Cardiac muscle cell (in vitro differentiated cells and primary cell): ENCODE measurements at regions not wholly inside any gene's neighbourhood (a gene's known extent, or its start where the extent isn't known, plus 50 kb on each side); places are given as distances from the start of the nearest gene placed in this dataset.

Source experiments
- DNase-seq, 2 donors: peaks; one replicate each; pipeline versions ENCODE4 v3.0.0 to v3.0.0-alpha.2; 2010 to 2017; ENCODE audit warnings: low read depth in 1 of 2, low spot score in 1 of 2
- H3K27ac ChIP-seq: fragments of 200-600 bp; sonication (generic); 2 replicates; pipeline ENCODE4 v1.5.1; 2016
- H3K27me3 ChIP-seq: fragments of 200-600 bp; sonication (generic); 2 replicates; pipeline ENCODE4 v1.6.0; 2016; ENCODE audit warnings: control low read depth
- H3K36me3 ChIP-seq: fragments of 200-600 bp; sonication (generic); 2 replicates; pipeline ENCODE4 v1.5.1; 2016; ENCODE audit warnings: control low read depth
- H3K4me1 ChIP-seq: fragments of 200-600 bp; sonication (generic); 2 replicates; pipeline ENCODE4 v1.8.1; 2017; ENCODE audit warnings: low read depth, mild to moderate bottlenecking, mixed run types
- H3K4me3 ChIP-seq: fragments of 200-600 bp; sonication (generic); 2 replicates; pipeline ENCODE4 v1.5.1; 2016; ENCODE audit warnings: mild to moderate bottlenecking
- H3K9me3 ChIP-seq: fragments of 200-600 bp; sonication (generic); 2 replicates; pipeline ENCODE4 v1.5.1; 2017; ENCODE audit warnings: low read depth, mild to moderate bottlenecking, control low read depth
- TF ChIP-seq, protein P1 (sequence below): IDR thresholded peaks from 2 replicates; pipeline ENCODE4 v1.5.1; 2012; ENCODE audit warnings: low read depth, mild to moderate bottlenecking, low read length

- no peaks in the 10 kb centered on the region for H3K27me3 ChIP-seq
- H3K36me3 ChIP-seq, result no peaks in the 10 kb centered on the region
- TF ChIP-seq, protein P1, sequence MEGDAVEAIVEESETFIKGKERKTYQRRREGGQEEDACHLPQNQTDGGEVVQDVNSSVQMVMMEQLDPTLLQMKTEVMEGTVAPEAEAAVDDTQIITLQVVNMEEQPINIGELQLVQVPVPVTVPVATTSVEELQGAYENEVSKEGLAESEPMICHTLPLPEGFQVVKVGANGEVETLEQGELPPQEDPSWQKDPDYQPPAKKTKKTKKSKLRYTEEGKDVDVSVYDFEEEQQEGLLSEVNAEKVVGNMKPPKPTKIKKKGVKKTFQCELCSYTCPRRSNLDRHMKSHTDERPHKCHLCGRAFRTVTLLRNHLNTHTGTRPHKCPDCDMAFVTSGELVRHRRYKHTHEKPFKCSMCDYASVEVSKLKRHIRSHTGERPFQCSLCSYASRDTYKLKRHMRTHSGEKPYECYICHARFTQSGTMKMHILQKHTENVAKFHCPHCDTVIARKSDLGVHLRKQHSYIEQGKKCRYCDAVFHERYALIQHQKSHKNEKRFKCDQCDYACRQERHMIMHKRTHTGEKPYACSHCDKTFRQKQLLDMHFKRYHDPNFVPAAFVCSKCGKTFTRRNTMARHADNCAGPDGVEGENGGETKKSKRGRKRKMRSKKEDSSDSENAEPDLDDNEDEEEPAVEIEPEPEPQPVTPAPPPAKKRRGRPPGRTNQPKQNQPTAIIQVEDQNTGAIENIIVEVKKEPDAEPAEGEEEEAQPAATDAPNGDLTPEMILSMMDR, result no peak
- no peak overlapping the region for H3K4me3 ChIP-seq
- no peaks in the 10 kb centered on the region for H3K9me3 ChIP-seq
- no peaks in the 10 kb centered on the region for H3K4me1 ChIP-seq
- no peak for DNase-seq
- H3K27ac ChIP-seq, result no peak overlapping the region
Measured at GRCh38 chr1:11355559-11356475, 82.8 kb downstream of the UBIAD1 start.

- no peak overlapping the region for H3K27ac ChIP-seq
- no peak overlapping the region for H3K4me3 ChIP-seq
- no peak for DNase-seq
- H3K4me1 ChIP-seq, result no peaks in the 10 kb centered on the region
- no peaks in the 10 kb centered on the region for H3K36me3 ChIP-seq
- H3K9me3 ChIP-seq, result no peaks in the 10 kb centered on the region
- TF ChIP-seq, protein P1, result no peak
- no peaks in the 10 kb centered on the region for H3K27me3 ChIP-seq
Measured at GRCh38 chr1:11357276-11357675, 84.3 kb downstream of the UBIAD1 start.

GRCh38 chr1:11358984-11359383 is 86.0 kb downstream of the UBIAD1 start:
- TF ChIP-seq, protein P1, result no peak
- H3K27ac ChIP-seq, result no peak overlapping the region
- no peak for DNase-seq
- no peaks in the 10 kb centered on the region for H3K27me3 ChIP-seq
- H3K9me3 ChIP-seq, result no peaks in the 10 kb centered on the region
- no peak overlapping the region for H3K4me3 ChIP-seq
- no peaks in the 10 kb centered on the region for H3K4me1 ChIP-seq
- H3K36me3 ChIP-seq, result no peaks in the 10 kb centered on the region

GRCh38 chr1:11362547-11363021 is 89.6 kb downstream of the UBIAD1 start:
- Histone ChIP-seq H3K4me3 (no peak overlapping the region), H3K27ac (no peak overlapping the region)
- TF ChIP-seq, protein P1, result no peak

DNA sequence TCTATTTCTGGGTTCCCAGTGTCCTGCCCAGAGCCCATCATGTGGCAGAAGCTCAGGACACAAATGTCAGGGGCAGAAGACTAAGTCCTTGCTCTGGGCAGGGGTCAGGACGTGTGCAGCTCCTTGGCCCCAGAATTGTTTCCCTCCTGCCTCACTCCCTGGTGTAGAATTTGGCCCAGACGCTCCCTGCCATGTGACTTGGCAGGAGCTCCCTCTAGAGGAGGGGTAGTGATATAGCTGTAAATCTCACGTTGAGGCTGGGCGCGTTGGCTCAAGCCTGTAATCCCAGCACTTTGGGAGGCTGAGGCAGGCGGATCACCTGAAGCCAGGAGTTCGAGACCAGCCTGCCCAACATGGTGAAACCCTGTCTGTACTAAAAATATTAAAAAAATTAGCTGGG is 91.2 kb downstream of the UBIAD1 start:
- no peaks in the 10 kb centered on the region for H3K27me3 ChIP-seq
- TF ChIP-seq, protein P1, result no peak
- H3K4me1 ChIP-seq, result no peaks in the 10 kb centered on the region
- H3K4me3 ChIP-seq, result no peak overlapping the region
- H3K9me3 ChIP-seq, result no peaks in the 10 kb centered on the region
- DNase-seq, result no peak
- H3K27ac ChIP-seq, result no peak overlapping the region
- no peaks in the 10 kb centered on the region for H3K36me3 ChIP-seq

More at GRCh38 chr1:11362547-11363021, 89.6 kb downstream of the UBIAD1 start:
- DNase-seq, result no peak
- Histone ChIP-seq H3K4me1 (no peaks in the 10 kb centered on the region), H3K9me3 (no peaks in the 10 kb centered on the region), H3K36me3 (no peaks in the 10 kb centered on the region), H3K27me3 (no peaks in the 10 kb centered on the region)
